NCI-H526 (cell line): ENCODE measurements at regions not wholly inside any gene's neighbourhood (a gene's known extent, or its start where the extent isn't known, plus 50 kb on each side); places are given as distances from the start of the nearest gene placed in this dataset.
"Not testable (repeated sequence)": the region's sequence is repeated elsewhere in the genome, so short reads cannot be mapped to it uniquely, and the experiment has no call there.

Experiments
- DNase-seq, 2 experiments: peaks; one replicate each; lab custom pipeline; 2025; lab: John Stamatoyannopoulos, UW

- no peak for DNase-seq
Measured at GRCh38 chr10:85454386-85454785, 912.2 kb downstream of the GRID1 start.

GRCh38 chr10:85457191-85457590, 909.4 kb downstream of the GRID1 start:
- no peak for DNase-seq

DNA sequence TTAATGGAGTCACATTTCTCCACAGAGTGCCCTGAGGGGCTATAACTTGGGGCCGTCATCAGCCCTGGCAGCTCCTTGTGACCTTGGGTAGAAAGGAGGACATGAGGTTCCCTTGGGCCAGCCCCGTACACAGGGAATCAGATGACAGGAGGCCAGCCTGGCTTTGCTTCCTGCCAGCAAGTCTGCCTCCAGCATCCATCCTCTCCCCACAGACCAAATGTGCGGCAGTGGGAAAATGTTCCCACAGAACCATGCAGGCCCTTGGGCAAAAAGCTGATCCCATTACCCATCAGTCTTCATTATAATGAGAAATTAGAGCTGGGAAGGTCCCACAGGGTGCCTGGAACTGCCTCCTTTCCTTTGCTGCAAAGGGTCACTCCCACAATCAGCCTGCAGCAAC, 908.3 kb downstream of the GRID1 start:
- DNase-seq, result no peak

GRCh38 chr10:85459906-85460305, 906.7 kb downstream of the GRID1 start:
- no peak for DNase-seq

DNA sequence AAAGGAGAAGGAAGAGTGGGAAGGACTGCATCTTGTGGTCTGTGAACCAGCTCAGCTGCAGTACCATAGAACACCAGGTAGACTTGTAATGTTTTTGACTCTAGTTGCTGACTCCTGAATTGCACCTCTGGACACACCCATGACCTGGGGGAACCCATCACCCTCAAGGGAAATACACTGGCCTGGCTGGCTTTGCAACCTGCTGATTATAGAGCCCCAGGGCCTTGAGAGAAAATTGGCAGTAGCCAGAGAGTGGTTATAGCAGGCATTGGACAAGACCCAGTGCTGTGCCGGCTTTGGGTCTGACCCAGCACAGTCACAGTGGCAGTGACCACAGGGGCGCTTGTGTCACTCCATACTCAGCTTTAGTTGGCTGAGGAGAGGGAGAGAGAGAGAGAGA, 902.3 kb downstream of the GRID1 start:
- no peak for DNase-seq

GRCh38 chr10:85477979-85478378, 888.6 kb downstream of the GRID1 start:
- DNase-seq, result no peak

DNA sequence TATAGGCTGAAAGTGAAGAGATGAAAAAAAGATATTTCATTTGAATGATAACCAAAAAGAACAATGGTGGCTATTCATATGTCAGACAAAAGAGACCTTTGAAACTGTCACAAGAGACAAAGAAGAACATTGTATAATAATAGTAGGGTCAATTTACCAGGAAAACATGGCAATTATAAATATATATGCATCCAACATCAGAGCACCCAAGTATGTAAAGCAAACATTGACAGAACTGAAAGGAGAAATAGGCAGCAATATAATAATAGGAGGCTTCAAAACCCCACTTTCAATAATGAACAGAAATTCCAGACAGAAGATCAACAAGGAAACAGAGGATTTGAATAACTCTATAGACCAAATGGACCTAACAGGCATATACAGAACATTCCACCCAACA, 876.2 kb downstream of the GRID1 start:
- peak; percentile 55 to 82 for DNase-seq

GRCh38 chr10:85491652-85492051, 874.9 kb downstream of the GRID1 start:
- no peak for DNase-seq

- no peak for DNase-seq
Measured at GRCh38 chr10:85492684-85493083, 873.9 kb downstream of the GRID1 start.

DNA sequence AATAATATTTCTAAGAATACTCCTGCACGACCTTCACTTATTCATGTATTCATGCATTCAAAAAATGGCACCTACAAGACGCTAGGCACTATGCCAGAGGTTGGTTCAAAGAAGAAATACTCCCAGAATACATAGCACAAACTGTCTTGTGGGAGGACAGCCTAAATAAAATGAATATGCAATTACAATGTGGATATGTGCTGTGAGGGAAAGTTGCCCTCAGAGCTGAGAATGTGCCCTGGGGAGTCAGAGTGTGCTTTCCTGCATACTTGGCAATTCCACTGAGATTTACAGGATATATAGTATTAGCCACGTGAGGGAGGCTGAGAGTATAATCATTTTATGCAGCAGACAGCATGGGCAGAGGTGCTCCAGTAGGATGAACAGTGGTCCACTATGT, 872.9 kb downstream of the GRID1 start:
- DNase-seq, result no peak

DNA sequence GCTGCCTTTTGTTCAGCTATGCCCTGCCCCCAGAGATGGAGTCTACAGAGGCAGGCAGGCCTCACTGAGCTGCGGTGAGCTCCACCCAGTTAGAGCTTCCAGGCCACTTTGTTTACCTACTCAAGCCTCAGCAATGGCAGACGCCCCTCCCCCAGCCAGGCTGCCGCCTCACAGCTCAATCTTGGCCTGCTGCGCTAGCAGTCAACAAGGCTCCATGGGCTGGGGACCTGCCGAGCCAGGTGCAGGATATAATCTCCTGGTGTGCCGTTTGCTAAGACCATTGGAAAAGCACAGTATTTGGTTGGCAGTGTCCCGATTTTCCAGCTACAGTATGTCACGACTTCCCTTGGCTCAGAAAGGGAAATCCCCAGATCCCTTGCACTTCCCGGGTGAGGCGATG, 862.0 kb downstream of the GRID1 start:
- not testable (repeated sequence) for DNase-seq

- DNase-seq, result no peak
Measured at GRCh38 chr10:85508159-85508558, 858.4 kb downstream of the GRID1 start.

DNA sequence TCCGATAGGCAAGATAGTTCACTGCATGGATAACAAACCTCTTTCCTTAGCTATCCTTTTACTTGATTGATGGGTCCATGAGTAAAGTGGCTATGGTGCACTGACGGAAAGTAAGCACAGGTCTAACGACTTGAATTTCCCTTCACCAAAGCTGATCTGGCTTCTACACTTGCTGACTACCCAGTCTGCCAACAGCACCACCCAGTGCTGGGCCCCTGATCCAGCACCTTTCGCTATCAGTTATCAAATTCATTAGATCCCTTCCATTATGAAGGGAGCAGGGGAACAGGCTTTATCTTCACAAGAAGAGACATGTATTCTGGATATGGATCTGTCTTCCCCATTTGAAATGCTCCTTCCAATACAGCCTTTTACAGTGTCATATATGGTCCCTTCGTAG, 855.9 kb downstream of the GRID1 start:
- DNase-seq, result peak in 1 of 2 experiments; percentile 44

DNA sequence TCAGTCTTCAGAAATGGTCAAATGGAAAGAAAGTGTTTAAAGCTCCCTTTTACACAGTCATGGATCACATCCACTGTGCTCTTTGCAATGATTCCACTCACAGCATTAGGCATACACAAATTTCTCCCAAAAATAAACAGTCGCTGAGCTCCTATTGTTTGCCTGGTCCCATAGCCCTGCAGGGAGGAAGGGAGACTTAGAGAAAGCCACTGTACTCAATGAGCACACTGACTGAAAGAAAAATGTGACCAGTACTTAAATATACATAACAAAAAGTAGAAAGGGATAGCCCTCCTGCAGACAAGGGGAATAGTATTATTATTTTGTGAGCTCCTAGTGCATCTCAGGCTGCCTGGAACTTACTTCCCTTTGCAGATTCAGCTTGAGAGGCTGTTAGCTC, 853.2 kb downstream of the GRID1 start:
- no peak for DNase-seq

DNA sequence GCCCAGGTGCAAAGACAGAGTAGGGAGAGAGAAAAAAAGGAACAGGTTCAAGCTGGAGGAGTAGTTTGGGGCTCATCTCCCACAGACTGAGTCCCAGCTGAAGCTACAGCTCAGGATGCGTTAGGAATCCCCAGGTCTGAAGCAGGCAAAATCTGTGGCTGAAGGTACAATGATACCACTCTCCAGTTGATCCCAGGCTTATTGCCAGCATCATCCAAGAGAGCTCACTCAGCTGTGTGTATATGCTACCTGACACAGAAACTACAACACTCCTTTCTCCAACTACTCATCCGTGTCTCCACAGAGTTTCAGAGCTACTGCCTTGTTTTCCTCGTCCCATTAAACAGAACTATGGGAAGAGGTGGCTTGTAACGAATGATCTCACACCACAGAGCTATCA, 851.3 kb downstream of the GRID1 start:
- DNase-seq, result no peak

DNA sequence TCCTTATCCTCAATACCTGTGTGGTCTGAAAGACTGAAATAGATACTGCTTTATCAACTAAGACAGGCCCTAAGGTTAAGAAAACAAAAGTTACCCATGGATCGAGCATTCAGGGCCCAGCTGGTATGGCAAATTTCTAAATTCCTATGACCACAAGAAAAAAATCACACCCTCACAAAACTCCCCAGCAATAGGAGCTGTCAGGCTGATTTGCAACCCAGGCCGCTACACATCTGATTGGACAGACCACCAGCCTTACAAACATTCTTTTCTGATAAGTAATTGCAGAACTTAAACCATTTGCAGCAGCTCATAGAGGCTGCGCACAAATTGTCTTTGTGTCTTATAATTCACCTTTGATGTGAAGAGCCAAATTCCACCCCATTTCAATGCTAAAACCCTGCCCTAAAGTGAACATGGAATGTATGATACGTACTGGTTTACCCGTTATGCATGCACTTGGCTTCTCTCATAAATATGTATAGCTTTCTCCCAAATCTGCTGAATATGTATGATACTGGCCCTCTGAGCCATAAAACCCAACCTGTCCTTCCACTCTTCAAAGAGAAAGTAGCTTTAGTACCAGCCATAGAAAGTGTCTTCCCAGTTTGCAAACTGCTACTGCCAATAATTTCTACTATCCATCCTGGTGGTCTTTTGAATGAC, 842.5 kb downstream of the GRID1 start:
- DNase-seq, result peak in 1 of 2 experiments; percentile 32

- DNase-seq, result no peak
Measured at GRCh38 chr10:85527616-85528317, 838.8 kb downstream of the GRID1 start.

GRCh38 chr10:85528318-85528652, 838.3 kb downstream of the GRID1 start:
- no peak for DNase-seq

DNA sequence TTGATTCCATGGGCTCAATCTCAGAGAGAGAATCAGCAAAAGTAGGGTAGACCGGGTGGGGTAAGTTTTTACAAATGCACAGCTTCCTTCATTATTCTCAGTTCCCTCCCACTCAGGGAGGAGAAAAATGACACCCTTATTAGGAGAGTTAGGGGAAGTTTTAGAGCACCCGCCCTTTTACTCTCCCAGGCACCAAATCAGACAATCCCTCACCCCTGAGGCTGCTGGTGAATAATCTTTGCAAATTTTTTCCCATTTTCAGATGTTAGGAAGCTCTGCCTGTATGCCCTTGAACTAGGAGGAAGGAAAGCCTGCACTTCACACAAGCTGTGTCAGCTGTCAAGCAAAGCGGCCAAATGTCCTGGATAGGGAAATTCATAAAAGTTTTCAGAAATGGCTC, 834.9 kb downstream of the GRID1 start:
- no peak for DNase-seq

- no peak for DNase-seq
Measured at GRCh38 chr10:85532773-85533172, 833.8 kb downstream of the GRID1 start.

GRCh38 chr10:85535926-85536325, 830.7 kb downstream of the GRID1 start:
- DNase-seq, result no peak

GRCh38 chr10:85537561-85537960, 829.0 kb downstream of the GRID1 start:
- no peak for DNase-seq

- no peak for DNase-seq
Measured at GRCh38 chr10:85538601-85539000, 828.0 kb downstream of the GRID1 start.

- no peak for DNase-seq
Measured at GRCh38 chr10:85542152-85542551, 824.4 kb downstream of the GRID1 start.
